OCI-LY7 (cell line): ENCODE measurements at regions not wholly inside any gene's neighbourhood (a gene's known extent, or its start where the extent isn't known, plus 50 kb on each side); places are given as distances from the start of the nearest gene placed in this dataset.

Source experiments
- EZH2phosphoT487 ChIP-seq: fragments of 200-600 bp; sonication (generic); IDR thresholded peaks from 2 replicates; pipeline ENCODE4 v1.6.1; 2018; ENCODE audit warnings: low read depth, borderline replicate concordance, mild to moderate bottlenecking, mixed run types, antibody characterized with exemption, low read length, moderate library complexity, mixed read lengths
- TF ChIP-seq, protein P1 (sequence below): fragments of 200-600 bp; sonication (generic); conservative IDR thresholded peaks from 2 replicates; pipeline ENCODE4 v1.5.1; 2014; ENCODE audit warnings: mild to moderate bottlenecking, antibody characterized with exemption, low read length, moderate library complexity, mixed read lengths

DNA sequence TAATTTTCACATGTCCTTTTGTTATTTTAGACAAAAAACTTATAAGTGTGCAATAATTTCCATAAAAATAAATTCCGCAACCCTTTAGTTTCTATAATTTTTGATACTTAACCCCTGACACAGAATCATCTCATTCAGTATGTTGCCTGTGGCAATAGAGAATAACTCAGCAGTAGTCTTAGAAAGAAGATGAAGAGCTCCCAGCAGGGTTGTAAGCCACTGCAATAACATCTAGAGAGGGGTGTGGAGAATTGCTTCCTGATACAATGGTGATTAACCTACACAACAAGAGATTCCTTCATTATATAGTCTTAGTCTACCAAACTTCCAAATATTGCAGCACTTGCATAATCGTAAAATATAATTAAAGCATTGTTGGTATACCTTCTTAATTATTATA lies 118.9 kb downstream of the TMX3 start:
- TF ChIP-seq, protein P1, sequence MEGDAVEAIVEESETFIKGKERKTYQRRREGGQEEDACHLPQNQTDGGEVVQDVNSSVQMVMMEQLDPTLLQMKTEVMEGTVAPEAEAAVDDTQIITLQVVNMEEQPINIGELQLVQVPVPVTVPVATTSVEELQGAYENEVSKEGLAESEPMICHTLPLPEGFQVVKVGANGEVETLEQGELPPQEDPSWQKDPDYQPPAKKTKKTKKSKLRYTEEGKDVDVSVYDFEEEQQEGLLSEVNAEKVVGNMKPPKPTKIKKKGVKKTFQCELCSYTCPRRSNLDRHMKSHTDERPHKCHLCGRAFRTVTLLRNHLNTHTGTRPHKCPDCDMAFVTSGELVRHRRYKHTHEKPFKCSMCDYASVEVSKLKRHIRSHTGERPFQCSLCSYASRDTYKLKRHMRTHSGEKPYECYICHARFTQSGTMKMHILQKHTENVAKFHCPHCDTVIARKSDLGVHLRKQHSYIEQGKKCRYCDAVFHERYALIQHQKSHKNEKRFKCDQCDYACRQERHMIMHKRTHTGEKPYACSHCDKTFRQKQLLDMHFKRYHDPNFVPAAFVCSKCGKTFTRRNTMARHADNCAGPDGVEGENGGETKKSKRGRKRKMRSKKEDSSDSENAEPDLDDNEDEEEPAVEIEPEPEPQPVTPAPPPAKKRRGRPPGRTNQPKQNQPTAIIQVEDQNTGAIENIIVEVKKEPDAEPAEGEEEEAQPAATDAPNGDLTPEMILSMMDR: no peak
- no peak for TF ChIP-seq EZH2phosphoT487
